ENCODE measurements at regions not wholly inside any gene's neighbourhood (a gene's known extent, or its start where the extent isn't known, plus 50 kb on each side); places are given as distances from the start of the nearest gene placed in this dataset.

- intact Hi-C loops (cut with DNase I): no loop called here
- H3K4me1 ChIP-seq: no peaks in the 10 kb centered on the region
- no peak for DNase-seq (ENCODE audit: extremely low spot score in 2 of 2)
- TF ChIP-seq POLR2A (IDR thresholded peaks at IDR 0.05) (no peak), POLR2AphosphoS5 (IDR thresholded peaks at IDR 0.05; ENCODE audit: insufficient read depth in 1 of 2, low read depth in 1 of 2) (no peak)
- H3K27me3 ChIP-seq: no peaks in the 10 kb centered on the region
- no peaks in the 10 kb centered on the region for H3K36me3 ChIP-seq
- no peaks in the 10 kb centered on the region for H3K9me3 ChIP-seq
- H3K4me3 ChIP-seq: no peak overlapping the region
- no peak overlapping the region for H3K27ac ChIP-seq
Observed at GRCh38 chr11:21659961-21660360, 532.9 kb upstream of the ANO5 start.

GRCh38 chr11:21675049-21675616 is 517.8 kb upstream of the ANO5 start:
- H3K36me3 ChIP-seq: no peaks in the 10 kb centered on the region
- no peaks in the 10 kb centered on the region for H3K9me3 ChIP-seq
- no peaks in the 10 kb centered on the region for H3K4me1 ChIP-seq
- intact Hi-C loops (cut with DNase I): no loop called here
- DNase-seq (ENCODE audit: extremely low spot score in 2 of 2): no peak
- H3K4me3 ChIP-seq: no peak overlapping the region
- no peak overlapping the region for H3K27ac ChIP-seq
- no peaks in the 10 kb centered on the region for H3K27me3 ChIP-seq
- TF ChIP-seq POLR2AphosphoS5 (IDR thresholded peaks at IDR 0.05; ENCODE audit: insufficient read depth in 1 of 2, low read depth in 1 of 2) (no peak), POLR2A (IDR thresholded peaks at IDR 0.05) (no peak)
- TF ChIP-seq, protein P1, sequence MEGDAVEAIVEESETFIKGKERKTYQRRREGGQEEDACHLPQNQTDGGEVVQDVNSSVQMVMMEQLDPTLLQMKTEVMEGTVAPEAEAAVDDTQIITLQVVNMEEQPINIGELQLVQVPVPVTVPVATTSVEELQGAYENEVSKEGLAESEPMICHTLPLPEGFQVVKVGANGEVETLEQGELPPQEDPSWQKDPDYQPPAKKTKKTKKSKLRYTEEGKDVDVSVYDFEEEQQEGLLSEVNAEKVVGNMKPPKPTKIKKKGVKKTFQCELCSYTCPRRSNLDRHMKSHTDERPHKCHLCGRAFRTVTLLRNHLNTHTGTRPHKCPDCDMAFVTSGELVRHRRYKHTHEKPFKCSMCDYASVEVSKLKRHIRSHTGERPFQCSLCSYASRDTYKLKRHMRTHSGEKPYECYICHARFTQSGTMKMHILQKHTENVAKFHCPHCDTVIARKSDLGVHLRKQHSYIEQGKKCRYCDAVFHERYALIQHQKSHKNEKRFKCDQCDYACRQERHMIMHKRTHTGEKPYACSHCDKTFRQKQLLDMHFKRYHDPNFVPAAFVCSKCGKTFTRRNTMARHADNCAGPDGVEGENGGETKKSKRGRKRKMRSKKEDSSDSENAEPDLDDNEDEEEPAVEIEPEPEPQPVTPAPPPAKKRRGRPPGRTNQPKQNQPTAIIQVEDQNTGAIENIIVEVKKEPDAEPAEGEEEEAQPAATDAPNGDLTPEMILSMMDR (IDR thresholded peaks at IDR 0.05): no peak

DNA sequence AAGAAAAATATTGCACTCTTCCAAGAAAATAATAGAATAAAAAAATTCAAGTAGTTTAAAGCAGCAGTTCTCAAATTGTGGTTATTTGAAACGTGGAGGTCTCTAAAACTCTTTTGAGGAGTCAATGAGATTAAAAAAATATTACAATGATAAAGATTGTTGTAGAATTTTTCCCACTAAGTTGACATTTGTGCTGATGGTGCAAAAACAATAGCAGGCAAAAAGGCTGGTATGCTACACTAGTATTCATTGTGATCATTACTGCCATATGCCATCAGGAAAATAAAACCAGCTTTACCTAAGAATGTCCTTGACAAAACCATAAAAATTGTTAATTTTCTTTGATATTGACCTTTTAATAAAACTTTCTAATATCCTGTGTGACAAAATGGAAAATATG is 505.2 kb upstream of the ANO5 start:
- no peak overlapping the region for H3K4me3 ChIP-seq
- H3K4me1 ChIP-seq: no peaks in the 10 kb centered on the region
- H3K27ac ChIP-seq: no peak overlapping the region
- H3K27me3 ChIP-seq: no peaks in the 10 kb centered on the region
- no peaks in the 10 kb centered on the region for H3K36me3 ChIP-seq
- no peak for DNase-seq (ENCODE audit: extremely low spot score in 2 of 2)
- intact Hi-C loops (cut with DNase I): no loop called here
- TF ChIP-seq, protein P1 (IDR thresholded peaks at IDR 0.05): no peak
- TF ChIP-seq POLR2A (IDR thresholded peaks at IDR 0.05) (no peak), POLR2AphosphoS5 (IDR thresholded peaks at IDR 0.05; ENCODE audit: insufficient read depth in 1 of 2, low read depth in 1 of 2) (no peak)
- no peaks in the 10 kb centered on the region for H3K9me3 ChIP-seq

- TF ChIP-seq, protein P1 (IDR thresholded peaks at IDR 0.05): no peak
- TF ChIP-seq POLR2AphosphoS5 (IDR thresholded peaks at IDR 0.05; ENCODE audit: insufficient read depth in 1 of 2, low read depth in 1 of 2) (no peak), POLR2A (IDR thresholded peaks at IDR 0.05) (no peak)
- H3K27ac ChIP-seq: no peak overlapping the region
- no peak overlapping the region for H3K4me3 ChIP-seq
- H3K9me3 ChIP-seq: no peaks in the 10 kb centered on the region
- no peaks in the 10 kb centered on the region for H3K27me3 ChIP-seq
- no peak for DNase-seq (ENCODE audit: extremely low spot score in 2 of 2)
- no peaks in the 10 kb centered on the region for H3K4me1 ChIP-seq
- no peaks in the 10 kb centered on the region for H3K36me3 ChIP-seq
- intact Hi-C loops (cut with DNase I): no loop called here
Observed at GRCh38 chr11:21704539-21704938, 488.3 kb upstream of the ANO5 start.

DNA sequence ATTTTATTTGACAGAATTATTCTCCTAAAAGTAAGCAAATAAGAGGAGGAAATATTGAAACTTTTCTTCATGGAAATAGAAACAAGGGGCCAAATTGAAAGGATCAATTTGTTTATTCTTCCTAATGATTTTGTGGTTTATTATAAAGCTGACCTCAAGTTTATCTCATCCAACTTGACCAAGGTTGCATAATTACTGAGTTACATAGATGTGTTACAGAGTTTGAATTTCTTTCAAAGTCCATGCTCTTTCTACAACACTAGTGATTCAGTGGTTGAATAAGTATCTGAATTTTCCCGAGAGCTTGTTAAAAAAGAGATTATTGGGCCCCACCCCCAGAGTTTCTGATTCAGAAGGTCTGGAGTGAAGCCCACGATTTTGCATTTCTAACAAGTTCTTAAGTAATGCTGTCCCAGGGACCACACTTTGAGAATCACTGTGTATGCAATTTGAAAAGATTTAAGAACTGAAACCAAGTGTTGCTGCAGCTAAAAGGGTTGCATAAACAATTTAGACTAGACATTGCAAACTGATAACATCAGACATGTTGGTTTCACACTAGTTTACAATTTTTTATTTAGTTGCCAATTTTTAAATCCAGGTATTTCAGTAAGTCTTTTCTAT is 485.7 kb upstream of the ANO5 start:
- intact Hi-C loops (cut with DNase I): no loop called here
- TF ChIP-seq POLR2AphosphoS5 (IDR thresholded peaks at IDR 0.05; ENCODE audit: insufficient read depth in 1 of 2, low read depth in 1 of 2) (no peak), POLR2A (IDR thresholded peaks at IDR 0.05) (no peak)
- TF ChIP-seq, protein P1 (IDR thresholded peaks at IDR 0.05): no peak
- no peaks in the 10 kb centered on the region for H3K36me3 ChIP-seq

More for the DNA sequence above, 485.7 kb upstream of the ANO5 start:
- no peaks in the 10 kb centered on the region for H3K4me1 ChIP-seq
- H3K4me3 ChIP-seq: no peak overlapping the region
- H3K9me3 ChIP-seq: no peaks in the 10 kb centered on the region
- no peak for DNase-seq (ENCODE audit: extremely low spot score in 2 of 2)
- no peak overlapping the region for H3K27ac ChIP-seq
- H3K27me3 ChIP-seq: no peaks in the 10 kb centered on the region

Measured in vagina (tissue), 2 donors.